Bone marrow (tissue), 2 donors: ENCODE measurements at regions not wholly inside any gene's neighbourhood (a gene's known extent, or its start where the extent isn't known, plus 50 kb on each side); places are given as distances from the start of the nearest gene placed in this dataset.
"Not testable (repeated sequence)": the region's sequence is repeated elsewhere in the genome, so short reads cannot be mapped to it uniquely, and the experiment has no call there.

Source experiments
- DNase-seq, 2 donors: peaks; one replicate each; lab custom pipeline; 2025; lab: John Stamatoyannopoulos, UW

DNA sequence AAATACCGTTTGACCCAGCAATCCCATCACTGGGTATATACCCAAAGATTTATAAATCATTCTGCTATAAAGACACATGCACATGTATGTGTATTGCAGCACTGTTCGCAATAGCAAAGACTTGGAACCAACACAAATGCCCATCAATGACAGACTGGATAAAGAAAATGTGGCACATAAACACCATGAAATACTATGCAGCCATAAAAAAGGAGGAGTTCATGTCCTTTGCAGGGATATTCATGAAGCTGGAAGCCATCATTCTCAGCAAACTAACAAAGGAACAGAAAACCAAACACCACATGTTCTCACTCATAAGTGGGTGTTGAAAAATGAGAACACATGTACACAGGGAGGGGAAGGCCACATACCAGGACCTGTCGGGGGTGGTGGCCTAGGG is 86.5 kb upstream of the FGGY start:
- not testable (repeated sequence) for DNase-seq

DNA sequence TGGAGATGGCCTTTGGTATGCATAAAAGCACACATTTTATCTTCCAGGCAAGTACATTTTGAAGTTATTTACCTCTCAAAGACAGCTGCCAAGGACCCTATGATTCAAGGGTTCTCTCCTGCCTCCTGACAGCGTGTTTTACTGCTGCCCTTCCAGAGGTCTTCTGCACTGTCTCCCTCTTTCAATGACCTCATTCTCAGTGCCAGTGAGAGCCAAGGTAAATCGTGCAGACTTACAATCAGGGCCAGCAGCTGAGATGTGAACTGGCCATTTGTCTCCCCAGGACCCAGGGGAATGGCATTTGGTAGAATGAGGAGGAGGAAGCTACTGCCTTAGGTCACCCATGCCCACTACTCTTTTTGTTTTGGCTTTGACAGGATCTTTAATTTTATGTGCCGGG is 84.2 kb upstream of the FGGY start:
- DNase-seq, result no peak

DNA sequence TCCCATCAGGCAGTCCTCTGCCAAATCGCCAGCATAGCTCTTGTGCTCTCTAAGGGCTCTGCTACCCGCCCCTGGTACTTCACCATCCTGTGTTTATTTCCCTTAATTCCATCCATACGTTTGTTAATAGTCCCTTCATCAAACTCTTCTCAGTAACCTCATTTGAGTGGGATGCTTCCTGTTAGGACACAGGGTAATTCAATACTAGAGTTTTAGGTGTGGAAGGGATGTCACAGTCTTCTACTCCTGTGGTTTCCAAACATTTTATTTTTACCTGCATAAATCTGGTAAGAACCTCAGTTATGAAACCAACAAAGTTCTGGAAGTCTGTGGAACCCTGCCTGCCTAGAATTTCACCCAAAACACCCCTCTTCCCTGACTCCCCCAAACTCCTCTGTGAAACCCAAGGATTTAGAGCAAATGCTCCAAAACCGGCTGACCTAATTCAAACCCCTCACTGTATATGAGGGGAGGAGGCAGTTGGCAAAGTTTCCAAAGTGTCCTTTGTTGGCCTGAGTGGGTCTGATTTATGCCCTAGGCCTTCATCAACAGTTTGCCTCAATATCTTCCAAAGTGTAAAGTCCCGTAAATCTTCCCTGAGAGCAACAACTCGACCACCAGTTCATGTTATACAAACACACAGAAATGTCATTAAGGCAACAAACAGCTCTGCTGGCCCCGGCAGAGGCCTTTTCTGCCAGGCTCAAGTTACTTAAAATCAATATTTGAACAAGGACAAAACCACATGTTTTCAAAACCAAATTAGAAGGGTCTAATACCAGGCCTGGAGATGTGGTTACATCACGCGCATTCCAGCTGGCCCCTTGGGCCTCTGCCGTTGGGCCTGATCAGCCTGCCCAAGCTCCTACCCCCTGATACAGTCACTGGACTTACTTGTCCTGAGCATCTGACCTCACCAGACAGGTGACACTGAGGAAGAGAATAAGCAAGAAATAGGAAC is 82.4 kb upstream of the FGGY start:
- no peak for DNase-seq

DNA sequence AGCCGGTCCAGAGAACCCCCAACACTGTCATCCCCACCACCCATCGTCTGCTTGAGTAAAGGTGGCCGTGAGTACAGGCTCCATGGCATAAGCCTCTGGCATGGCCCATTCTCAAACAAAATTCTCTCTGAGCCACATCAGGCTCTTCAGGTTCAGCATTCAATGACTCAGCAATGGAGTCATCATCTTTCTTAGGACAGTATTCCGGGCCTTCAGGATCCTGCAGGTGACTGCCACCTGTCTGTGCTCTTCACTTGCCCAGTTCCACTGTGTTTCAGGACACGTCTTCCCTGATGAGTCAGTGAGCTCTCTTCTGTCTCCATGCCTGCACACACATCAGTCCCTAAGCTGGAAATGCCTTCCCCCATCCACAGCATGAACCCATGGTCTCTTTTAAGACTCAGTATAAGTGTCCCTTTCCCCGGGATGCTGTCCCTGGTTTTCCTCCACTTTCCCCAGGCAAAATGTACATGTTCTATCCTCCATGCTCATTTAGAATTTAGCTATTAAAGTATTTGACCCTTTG is 81.1 kb upstream of the FGGY start:
- DNase-seq, result no peak

DNA sequence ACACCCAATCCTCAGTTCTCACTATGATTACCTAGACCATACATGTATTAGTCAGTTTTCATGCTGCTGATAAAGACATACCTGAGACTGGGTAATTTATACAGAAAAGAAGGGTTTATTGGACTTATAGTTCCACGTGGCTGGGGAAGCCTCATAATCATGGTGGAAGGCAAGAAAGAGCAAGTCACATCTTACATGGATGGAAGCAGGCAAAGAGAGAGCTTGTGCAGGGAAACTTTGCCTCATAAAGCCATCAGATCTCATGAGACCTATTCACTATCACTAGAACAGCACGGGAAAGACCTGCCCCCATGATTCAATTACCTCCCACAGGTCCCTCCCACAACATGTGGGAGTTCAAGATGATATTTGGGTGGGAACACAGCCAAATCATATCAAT is 79.5 kb upstream of the FGGY start:
- DNase-seq, result not testable (repeated sequence)

DNA sequence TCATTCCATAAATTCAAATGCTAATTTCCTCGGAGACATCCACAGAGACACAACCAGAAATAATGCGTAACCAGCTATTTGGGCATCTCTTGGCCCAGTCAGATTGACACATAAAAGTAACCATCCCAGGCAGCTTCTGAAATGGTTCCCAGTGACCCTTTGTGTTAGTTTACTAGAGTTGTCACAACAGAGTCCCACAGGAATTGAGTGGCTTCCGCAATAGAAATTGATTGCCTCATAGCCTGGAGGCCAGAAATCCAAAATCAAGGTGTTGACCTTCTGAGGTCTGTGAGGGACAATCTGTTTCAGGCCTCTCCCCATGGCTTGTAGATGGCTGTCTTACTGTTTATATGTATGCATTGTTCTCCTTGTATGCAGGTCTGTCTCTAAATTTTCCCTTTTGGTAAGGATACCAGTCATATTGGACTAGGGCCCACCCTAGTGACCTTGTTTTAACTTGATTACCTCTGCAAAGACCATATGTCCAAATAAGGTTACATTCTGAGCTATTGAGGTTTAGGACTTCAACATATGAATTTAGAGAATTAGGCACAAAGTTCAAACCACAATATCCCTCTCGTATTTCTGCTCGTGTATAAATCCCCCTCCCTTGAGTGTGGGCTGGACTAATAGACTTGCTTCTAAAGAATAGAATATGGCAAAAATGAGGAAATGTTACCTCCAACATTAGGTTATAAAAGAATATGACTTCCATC is 78.2 kb upstream of the FGGY start:
- no peak for DNase-seq

DNA sequence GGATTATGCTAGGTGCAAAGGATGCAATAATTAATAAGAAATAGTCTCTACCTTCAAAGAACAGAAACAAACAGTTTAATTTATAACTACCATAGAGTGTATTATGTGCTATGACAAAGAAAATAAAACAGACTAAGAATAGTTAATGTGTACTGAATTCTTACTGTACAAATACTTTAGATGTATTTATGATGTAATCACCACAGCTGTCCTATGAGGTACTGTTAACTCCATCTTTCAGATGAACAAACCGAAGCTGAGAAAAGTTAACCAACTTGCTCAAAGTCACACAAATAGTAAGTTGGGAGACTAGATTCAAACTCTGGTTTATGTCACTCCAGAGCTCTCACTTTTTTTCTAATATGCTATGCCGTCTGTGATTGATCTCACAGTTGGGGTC is 77.0 kb upstream of the FGGY start:
- no peak for DNase-seq

DNA sequence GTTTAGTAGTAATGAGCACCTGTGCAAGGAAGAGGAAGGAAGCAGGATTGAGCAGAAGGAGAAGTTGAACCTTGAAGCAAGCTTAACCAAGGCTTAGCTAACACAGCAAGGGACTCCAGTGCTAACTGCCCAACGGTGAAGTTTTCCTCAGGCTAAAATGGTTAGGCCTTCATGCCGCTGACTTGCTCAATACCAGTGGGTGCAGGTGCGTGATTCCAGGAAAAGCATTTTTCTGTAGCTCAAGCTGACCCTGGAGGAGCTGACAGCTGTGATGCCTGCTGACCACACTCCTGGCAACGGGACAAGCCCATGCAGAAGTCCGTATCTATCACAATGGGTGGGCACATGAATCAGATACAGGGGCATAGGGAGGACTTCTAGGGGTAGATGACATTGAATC is 76.5 kb upstream of the FGGY start:
- DNase-seq, result no peak

DNA sequence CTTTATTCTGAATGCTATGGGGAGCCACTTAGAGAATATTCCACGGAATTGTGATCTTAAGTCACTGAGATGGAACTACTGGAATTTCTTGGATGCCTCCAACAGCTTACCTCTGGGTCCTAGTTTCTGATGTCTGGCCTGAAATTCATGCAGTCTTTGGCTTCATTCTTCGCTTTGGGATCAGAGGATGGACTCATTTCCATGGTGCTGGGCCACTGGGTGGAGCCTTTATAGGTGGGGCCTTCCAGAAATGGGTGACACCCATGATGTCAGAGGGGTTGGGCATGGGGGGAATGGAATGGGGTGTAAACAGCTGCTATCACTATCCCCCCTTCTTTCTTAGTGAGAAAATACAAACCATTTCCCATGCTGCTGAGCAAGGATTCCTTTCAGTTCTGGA is 73.7 kb upstream of the FGGY start:
- no peak for DNase-seq

DNA sequence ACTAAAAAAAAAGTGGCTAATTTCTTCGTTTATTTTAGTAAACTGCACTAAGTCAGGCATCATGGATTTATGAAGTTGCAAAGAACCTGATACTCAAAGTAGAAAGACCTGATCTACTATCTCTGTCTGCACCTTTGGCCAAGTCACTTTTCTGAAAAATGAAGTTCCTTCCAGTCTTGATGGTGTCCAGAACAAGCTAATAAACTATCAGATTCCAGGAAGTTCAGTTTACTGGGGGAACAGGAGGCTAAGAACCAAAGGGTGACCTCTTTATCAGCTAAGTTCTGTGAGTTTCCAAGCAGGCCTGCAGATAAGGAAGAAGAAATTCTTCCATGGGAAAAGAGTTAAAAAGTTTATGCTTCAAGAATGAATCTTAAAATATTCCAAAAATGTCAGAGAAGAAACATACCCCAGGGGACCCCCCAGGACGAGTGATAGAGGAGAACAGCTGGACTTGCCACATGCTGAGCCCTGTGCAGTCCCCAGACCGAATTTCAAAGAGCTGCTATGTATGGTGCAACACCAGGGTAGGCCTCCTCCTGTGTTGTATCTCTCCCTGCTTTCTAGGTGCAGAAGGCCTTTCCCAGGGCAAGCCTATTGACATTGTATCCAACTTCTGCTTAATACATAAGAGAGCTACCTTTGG is 72.8 kb upstream of the FGGY start:
- DNase-seq, result no peak

DNA sequence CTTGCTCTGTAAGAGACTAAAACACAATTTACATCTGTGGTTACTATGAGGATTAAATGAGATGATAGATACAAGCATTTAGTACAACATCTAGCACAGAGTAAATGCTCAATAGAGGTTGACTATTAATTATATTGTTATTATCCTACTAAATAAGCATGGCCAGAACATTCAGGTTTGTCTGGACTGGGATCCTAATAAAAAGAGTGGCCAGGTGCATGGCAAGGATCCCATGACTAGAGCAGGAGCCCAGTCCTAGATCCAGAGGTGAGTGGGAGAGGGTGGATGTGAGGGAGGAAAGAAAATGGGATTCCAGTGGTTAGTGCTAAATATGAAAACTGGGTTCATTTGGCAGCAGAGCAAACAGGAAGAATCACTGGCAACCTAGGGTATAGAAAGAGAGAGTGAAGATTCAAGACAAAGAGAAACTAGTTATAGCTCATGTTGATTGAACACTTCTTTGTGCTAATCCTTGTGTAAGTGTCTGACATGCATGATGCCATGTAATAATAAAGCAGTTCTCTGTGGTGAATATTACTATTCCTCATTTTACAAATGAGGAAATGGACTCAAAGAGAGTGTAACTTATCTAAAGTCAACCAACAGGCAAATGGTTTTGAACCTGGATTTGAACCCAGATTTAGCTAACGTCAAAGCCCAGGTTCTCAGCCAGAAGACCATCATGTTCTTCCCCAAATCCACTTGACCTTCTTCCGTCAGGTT is 71.1 kb upstream of the FGGY start:
- no peak for DNase-seq

DNA sequence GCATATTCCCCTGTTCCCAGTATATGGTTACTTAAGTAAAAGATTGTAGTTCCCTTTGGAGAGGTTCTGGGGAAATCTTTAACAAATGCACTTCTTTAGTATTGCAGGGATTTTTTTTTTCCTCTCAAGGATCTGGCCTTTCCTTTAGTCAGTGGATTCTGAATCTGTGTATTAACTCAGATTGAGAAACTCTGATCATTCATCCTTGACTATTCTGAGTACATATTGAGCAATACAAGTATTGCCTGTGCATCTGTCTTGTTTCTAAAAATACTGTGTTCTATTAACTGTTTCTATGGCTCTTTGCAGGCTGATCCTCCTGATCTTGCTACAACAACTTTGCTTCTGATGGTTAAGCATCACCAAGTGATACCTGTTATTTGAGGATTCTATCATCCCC is 67.8 kb upstream of the FGGY start:
- no peak for DNase-seq

DNA sequence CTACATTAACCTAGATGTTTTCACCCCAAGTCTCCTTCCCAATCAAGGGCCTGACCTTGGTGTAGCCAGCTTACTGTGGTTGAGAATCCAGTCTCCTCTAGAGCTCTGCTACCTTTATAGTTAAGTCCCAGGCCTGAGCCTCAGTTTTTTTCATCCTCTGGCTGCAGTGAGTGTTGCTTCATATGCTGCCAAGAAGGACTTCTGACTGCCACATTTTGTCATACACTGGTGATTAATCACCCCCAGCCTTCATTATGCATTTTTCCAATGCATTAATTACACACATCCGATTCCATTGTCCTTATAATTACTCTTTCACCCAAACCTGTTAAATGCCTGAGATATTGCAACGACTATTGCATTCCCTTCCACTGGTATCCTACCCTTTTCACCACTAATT is 66.3 kb upstream of the FGGY start:
- DNase-seq, result no peak

DNA sequence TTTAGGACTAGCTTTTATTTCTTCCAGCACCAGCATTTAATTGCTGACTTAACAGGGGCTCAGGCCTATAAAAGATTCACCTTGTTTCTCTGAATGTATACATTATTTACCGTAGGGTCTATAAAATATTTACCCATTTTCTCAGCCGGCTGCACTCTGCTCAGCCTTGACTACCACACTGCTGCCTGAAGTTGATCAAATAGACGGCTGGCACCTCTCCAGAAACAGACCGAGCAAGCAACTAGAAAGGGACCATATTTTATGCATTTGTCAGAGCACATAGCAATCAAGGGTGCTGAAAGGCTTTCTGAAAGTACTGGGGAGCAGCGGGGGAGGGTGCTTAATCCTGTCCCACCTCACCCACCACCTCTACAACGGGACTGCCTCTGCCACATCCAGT is 64.7 kb upstream of the FGGY start:
- DNase-seq, result no peak

DNA sequence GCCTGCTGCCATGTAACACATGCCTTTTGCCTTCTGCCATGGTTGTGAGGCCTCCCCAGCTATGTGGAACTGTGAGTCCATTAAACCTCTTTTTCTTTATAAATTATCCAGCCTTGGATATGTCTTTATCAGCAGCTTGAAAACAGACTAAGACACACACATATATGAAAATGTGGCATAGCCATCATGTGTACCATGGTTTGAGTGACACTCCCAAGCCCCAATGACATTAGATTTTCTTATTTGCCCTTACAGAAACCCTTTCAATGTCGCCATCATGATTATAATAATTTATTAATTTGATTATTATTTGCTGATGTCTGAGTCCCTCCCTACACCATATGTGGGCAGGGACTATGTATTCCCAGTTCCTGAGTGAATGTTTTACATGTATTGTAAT is 63.5 kb upstream of the FGGY start:
- DNase-seq, result no peak

DNA sequence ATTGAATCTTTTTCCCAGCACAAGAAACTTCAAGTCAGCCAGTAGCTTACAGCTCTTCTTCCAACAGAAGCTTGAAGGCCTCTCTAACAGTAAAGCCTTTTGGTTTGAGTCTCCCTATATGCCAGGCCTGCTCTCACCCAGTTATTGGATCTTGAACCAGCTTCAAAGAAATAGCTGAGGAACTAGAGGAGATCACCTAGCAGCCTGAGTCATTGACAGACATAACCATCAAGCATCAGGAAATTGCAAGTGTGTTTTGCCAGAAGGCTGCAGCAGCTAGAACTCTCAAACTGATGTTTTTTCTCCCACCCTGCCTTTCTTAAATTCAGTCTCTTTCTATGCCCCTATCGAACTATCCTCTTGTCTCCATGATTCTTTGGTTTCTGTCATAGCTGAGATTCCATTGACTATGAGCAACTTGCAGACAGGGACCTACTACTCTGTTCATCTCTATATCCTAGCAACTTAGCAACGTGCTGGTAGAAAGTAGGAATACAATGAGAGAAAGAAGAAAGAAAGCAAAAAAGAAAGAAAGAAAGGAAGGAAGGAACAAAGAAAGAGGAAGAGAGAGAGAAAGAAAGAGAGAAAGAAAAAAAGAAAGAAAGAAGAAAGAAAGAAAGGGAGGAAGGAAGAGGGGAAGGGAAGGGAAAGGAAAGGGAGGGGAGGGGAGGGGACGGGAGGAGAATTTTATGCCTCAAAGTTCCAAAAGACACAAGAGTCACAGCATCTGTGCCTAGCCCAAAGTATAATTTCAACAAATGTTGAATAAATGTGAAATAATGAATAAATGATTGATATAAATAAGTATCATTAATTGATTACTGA is 60.0 kb upstream of the FGGY start:
- no peak for DNase-seq

DNA sequence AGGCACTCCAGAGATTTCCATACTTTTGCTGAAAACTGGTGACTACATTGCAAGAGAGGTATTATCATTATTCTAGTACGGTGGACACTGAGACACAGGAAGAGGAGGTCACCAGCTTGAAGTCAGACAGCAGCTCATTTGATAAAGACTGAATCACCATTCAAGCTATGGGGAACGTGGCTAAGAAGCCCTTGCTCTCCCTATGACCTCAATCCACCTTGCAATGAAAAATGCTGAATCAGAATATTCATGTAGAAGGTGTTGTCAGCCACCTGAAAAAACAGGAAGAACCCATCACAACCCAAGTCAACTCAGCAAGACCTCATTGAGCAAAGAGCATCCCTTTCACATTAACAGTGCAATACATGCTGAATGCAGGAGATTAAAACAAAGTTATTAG is 59.0 kb upstream of the FGGY start:
- no peak for DNase-seq

DNA sequence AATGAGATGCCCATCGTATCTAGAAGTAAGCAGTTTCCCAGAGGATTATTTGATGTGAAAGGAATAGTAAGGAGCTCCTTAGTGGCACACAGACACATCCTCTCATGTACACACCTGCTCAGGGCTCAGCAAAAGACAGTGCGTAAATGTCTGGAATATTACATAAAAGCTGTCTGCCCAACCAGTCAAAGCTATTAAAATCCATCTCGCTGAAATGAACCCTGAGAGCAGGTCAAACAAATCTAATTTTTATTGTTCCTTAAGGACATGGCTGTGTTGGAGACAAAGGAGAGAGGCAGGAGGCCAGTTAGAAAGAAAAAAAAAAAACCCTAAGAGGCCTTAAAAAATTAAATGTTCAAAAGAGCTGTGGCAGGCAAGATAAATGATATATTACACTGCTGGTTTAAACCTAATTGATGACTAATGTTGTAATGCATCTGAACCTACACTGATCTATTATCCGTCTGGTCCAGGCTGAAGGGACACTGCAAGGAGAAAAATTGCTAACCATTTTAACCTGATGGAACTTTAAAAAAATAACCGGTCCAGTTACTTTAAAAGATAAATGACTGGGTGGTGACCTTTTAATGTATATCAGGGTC is 58.5 kb upstream of the FGGY start:
- DNase-seq, result no peak

DNA sequence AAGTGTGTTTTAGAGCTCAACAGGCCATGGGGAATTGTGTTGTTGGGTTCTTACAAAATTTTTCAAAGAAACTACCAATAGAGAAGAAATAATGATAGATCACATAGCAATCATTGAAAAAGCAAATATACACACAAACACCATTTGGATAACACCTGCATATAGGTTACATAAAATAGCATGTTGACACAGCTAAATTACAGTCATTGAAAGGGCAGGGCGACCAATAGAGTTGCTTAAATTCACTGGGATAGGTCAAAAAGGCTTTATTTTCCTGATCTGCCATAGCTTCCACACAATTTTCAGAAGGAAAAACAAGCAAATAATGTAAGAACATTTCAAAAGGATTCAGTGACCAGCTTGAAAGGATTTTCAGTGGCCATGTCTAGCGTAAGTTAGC is 57.9 kb upstream of the FGGY start:
- no peak for DNase-seq

DNA sequence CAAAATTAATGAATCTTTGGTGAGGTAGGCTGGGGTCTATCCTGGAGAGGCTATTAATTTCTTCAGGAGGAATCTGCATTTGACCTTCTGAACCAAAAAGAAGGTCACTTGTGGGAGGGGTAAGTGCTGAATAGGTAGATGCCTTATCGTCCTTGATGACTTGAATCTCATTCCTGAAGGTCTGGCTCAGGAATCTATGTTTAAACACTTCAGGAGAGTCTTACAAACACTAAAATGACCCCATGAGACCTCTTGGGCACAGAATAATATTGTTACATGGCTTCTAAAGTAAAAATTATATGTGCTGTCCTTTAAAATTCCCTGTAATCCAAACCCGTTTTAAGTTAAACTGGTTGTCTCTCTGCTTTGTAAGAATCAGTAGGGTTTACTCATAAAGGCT is 55.0 kb upstream of the FGGY start:
- no peak for DNase-seq

DNA sequence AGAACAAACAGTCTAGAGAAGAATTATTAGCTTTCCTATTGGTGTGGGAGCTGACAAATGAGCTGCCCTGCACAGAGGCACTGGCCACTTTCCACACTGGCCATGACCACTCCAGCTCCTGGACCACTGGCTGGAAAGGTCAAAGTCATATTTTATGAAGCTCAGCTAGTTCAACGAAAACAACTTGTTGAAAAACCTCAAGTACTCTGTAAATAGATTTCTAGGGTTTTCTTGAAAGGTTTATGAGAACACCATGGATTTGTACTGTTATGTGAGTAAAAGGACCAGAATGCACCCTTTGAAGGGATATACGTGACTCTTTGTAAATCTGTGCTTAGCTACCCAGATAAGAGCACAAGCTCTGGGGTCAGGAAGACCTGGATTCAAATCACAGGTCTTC is 54.5 kb upstream of the FGGY start:
- no peak for DNase-seq
